Parathyroid adenoma (tissue), 2 donors: ENCODE measurements at regions not wholly inside any gene's neighbourhood (a gene's known extent, or its start where the extent isn't known, plus 50 kb on each side); places are given as distances from the start of the nearest gene placed in this dataset.

ENCODE experiments used
- H2AFZ ChIP-seq: fragments of 300-600 bp; sonication (generic); one replicate; pipeline ENCODE4 v1.7.0; 2017; ENCODE audit warnings: antibody characterized with exemption, mild to moderate bottlenecking
- H3K27ac ChIP-seq: fragments of 300-600 bp; sonication (generic); one replicate; pipeline ENCODE4 v1.7.0; 2017
- H3K27me3 ChIP-seq: fragments of 300-600 bp; sonication (generic); one replicate; pipeline ENCODE4 v1.7.0; 2017; ENCODE audit warnings: low read length; ENCODE audit not compliant: control insufficient read depth, insufficient read depth
- H3K36me3 ChIP-seq: fragments of 300-600 bp; sonication (generic); one replicate; pipeline ENCODE4 v1.7.0; 2017; ENCODE audit warnings: low read length; ENCODE audit not compliant: control insufficient read depth, insufficient read depth
- H3K4me1 ChIP-seq: fragments of 300-600 bp; sonication (generic); one replicate; pipeline ENCODE4 v1.7.0; 2017; ENCODE audit warnings: control low read depth
- H3K4me2 ChIP-seq: fragments of 300-600 bp; sonication (generic); one replicate; pipeline ENCODE4 v1.7.0; 2017; ENCODE audit warnings: low read length
- H3K4me3 ChIP-seq: fragments of 300-600 bp; sonication (generic); one replicate; pipeline ENCODE4 v1.7.0; 2017; ENCODE audit warnings: low read depth, low read length
- H3K79me2 ChIP-seq: fragments of 300-600 bp; sonication (generic); one replicate; pipeline ENCODE4 v1.7.0; 2017; ENCODE audit warnings: control low read depth
- H3K9ac ChIP-seq: fragments of 300-600 bp; sonication (generic); one replicate; pipeline ENCODE4 v1.7.0; 2017; ENCODE audit warnings: mild to moderate bottlenecking
- H3K9me3 ChIP-seq: fragments of 300-600 bp; sonication (generic); one replicate; pipeline ENCODE4 v1.7.0; 2017; ENCODE audit warnings: low read length; ENCODE audit not compliant: control insufficient read depth
- CTCF ChIP-seq: fragments of 300-600 bp; sonication (generic); IDR thresholded peaks from one replicate; pipeline ENCODE4 v1.7.0; 2017; ENCODE audit warnings: antibody characterized with exemption, mild to moderate bottlenecking
- donor health status: primary hyperparathyroidism.

- Histone ChIP-seq H3K79me2 (no peaks in the 10 kb centered on the region), H3K9ac (no peak overlapping the region), H3K4me2 (no peak overlapping the region), H2AFZ (no peak overlapping the region), H3K9me3 (no peaks in the 10 kb centered on the region), H3K27ac (no peak overlapping the region), H3K4me1 (no peaks in the 10 kb centered on the region), H3K36me3 (no peaks in the 10 kb centered on the region), H3K27me3 (no peaks in the 10 kb centered on the region), H3K4me3 (no peak overlapping the region)
- no peak for TF ChIP-seq CTCF
These were observed 458.3 kb upstream of the ADAMTS5 start for GRCh38 chr21:27425172-27425571.

GRCh38 chr21:27424601-27425000 lies 457.7 kb upstream of the ADAMTS5 start:
- Histone ChIP-seq H3K79me2 (no peaks in the 10 kb centered on the region), H3K27me3 (no peaks in the 10 kb centered on the region), H3K4me1 (no peaks in the 10 kb centered on the region), H3K9ac (no peak overlapping the region), H2AFZ (no peak overlapping the region), H3K9me3 (no peaks in the 10 kb centered on the region), H3K27ac (no peak overlapping the region), H3K4me3 (no peak overlapping the region), H3K36me3 (no peaks in the 10 kb centered on the region), H3K4me2 (no peak overlapping the region)
- no peak for TF ChIP-seq CTCF

GRCh38 chr21:27423906-27424595 lies 457.2 kb upstream of the ADAMTS5 start:
- Histone ChIP-seq H3K4me3 (no peak overlapping the region), H3K36me3 (no peaks in the 10 kb centered on the region), H3K4me2 (no peak overlapping the region), H3K9ac (no peak overlapping the region), H3K27ac (no peak overlapping the region), H3K27me3 (no peaks in the 10 kb centered on the region), H3K4me1 (no peaks in the 10 kb centered on the region), H3K9me3 (no peaks in the 10 kb centered on the region), H3K79me2 (no peaks in the 10 kb centered on the region), H2AFZ (no peak overlapping the region)
- no peak for TF ChIP-seq CTCF

GRCh38 chr21:27423038-27423437 lies 456.1 kb upstream of the ADAMTS5 start:
- no peak for TF ChIP-seq CTCF
- H3K27me3 ChIP-seq, result no peaks in the 10 kb centered on the region
- no peak overlapping the region for H3K4me3 ChIP-seq
- no peak overlapping the region for H3K4me2 ChIP-seq
- no peak overlapping the region for H3K9ac ChIP-seq
- no peaks in the 10 kb centered on the region for H3K79me2 ChIP-seq
- no peak overlapping the region for H2AFZ ChIP-seq
- no peaks in the 10 kb centered on the region for H3K9me3 ChIP-seq
- H3K4me1 ChIP-seq, result no peaks in the 10 kb centered on the region
- H3K27ac ChIP-seq, result no peak overlapping the region
- no peaks in the 10 kb centered on the region for H3K36me3 ChIP-seq

GRCh38 chr21:27422435-27422834 lies 455.5 kb upstream of the ADAMTS5 start:
- TF ChIP-seq CTCF, result no peak
- Histone ChIP-seq H3K9me3 (no peaks in the 10 kb centered on the region), H3K9ac (no peak overlapping the region), H3K27ac (no peak overlapping the region), H3K4me1 (no peaks in the 10 kb centered on the region), H3K27me3 (no peaks in the 10 kb centered on the region), H2AFZ (no peak overlapping the region), H3K4me2 (no peak overlapping the region), H3K79me2 (no peaks in the 10 kb centered on the region), H3K36me3 (no peaks in the 10 kb centered on the region), H3K4me3 (no peak overlapping the region)
